ENCODE measurements at regions not wholly inside any gene's neighbourhood (a gene's known extent, or its start where the extent isn't known, plus 50 kb on each side); places are given as distances from the start of the nearest gene placed in this dataset.

DNA sequence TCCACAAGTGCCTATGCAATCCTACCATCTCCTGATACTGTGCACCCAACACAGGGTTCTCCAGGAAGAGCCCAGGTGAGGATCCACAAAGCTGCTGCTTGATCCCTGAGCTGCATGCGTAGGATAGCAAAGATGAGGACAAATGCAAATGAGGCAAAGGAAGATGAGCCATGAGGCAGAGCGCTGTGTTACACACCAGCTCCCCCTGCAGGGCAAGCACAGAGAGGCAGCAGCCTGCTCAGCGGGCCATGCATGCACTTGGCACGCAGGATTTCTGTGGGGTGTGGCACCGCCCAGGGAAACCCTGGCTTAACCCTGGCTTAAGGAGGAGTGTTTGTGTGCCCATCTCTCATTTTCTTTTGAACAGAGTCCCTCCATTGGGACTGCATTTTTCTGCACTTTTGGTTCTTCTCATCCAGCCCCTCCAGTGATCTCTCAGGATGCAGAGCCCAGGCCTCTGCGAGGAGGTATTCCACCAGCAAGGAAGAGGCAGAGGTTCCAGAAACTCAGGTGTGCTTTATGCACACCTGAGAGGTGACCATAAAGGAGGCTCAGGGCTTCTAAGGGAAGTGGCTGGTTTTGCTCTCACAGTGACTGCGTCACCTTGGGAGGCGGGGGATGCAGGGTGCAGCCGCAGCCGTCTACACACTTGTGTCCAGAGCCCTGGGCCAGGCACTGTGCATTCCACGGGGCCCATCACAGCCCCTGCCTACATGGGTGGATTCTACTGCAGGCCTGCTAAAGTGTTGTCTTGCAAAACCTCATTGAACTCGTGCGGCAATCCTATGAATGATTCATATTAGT is 973.3 kb upstream of the TMEM132C start:
- no peak overlapping the region for H3K27ac ChIP-seq (replicated peaks)
- DNase-seq (ENCODE audit: low read depth in 1 of 2, low spot score in 1 of 2): peak; percentile 32 to 56
- H3K27me3 ChIP-seq (ENCODE audit: insufficient read depth, poor library complexity, severe bottlenecking): no peaks in the 10 kb centered on the region
- TF ChIP-seq, protein P1, sequence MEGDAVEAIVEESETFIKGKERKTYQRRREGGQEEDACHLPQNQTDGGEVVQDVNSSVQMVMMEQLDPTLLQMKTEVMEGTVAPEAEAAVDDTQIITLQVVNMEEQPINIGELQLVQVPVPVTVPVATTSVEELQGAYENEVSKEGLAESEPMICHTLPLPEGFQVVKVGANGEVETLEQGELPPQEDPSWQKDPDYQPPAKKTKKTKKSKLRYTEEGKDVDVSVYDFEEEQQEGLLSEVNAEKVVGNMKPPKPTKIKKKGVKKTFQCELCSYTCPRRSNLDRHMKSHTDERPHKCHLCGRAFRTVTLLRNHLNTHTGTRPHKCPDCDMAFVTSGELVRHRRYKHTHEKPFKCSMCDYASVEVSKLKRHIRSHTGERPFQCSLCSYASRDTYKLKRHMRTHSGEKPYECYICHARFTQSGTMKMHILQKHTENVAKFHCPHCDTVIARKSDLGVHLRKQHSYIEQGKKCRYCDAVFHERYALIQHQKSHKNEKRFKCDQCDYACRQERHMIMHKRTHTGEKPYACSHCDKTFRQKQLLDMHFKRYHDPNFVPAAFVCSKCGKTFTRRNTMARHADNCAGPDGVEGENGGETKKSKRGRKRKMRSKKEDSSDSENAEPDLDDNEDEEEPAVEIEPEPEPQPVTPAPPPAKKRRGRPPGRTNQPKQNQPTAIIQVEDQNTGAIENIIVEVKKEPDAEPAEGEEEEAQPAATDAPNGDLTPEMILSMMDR (IDR thresholded peaks at IDR 0.05; ENCODE audit: insufficient read depth, low read length): peak; percentile 94
- no peak for TF ChIP-seq GABPA (IDR thresholded peaks at IDR 0.05; ENCODE audit: low read depth)
- no peak overlapping the region for H3K4me3 ChIP-seq (replicated peaks; ENCODE audit: insufficient read depth, low read length)

DNA sequence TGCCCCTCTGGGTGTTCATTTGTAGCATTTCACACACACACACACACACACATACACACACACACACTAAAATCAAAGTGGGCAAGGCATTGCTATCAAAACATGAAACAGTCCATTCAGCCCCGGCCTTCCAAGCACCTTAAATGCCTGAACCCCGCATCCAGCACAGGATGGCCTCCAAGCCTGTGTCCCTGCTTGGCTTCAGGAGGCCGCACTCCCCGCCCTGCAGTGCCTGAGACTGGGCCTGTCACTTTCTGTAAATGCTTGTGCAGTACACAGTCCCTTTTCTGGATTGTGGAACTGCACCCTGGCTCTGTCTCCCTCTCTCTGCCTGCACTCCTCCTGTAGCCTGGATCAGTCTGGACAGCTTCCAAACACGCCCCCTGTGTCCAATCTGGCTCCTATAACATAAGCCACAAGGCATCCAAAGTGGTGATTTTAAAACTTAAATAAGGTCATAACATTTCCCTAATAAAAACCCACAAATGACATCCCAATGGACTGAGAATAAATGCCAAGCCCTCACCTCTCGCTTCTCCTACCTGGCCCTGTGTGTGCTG is 972.2 kb upstream of the TMEM132C start:
- TF ChIP-seq, protein P2, sequence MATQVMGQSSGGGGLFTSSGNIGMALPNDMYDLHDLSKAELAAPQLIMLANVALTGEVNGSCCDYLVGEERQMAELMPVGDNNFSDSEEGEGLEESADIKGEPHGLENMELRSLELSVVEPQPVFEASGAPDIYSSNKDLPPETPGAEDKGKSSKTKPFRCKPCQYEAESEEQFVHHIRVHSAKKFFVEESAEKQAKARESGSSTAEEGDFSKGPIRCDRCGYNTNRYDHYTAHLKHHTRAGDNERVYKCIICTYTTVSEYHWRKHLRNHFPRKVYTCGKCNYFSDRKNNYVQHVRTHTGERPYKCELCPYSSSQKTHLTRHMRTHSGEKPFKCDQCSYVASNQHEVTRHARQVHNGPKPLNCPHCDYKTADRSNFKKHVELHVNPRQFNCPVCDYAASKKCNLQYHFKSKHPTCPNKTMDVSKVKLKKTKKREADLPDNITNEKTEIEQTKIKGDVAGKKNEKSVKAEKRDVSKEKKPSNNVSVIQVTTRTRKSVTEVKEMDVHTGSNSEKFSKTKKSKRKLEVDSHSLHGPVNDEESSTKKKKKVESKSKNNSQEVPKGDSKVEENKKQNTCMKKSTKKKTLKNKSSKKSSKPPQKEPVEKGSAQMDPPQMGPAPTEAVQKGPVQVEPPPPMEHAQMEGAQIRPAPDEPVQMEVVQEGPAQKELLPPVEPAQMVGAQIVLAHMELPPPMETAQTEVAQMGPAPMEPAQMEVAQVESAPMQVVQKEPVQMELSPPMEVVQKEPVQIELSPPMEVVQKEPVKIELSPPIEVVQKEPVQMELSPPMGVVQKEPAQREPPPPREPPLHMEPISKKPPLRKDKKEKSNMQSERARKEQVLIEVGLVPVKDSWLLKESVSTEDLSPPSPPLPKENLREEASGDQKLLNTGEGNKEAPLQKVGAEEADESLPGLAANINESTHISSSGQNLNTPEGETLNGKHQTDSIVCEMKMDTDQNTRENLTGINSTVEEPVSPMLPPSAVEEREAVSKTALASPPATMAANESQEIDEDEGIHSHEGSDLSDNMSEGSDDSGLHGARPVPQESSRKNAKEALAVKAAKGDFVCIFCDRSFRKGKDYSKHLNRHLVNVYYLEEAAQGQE (IDR thresholded peaks at IDR 0.05; ENCODE audit: insufficient replicate concordance, low read depth): no peak
- TF ChIP-seq, protein P1 (IDR thresholded peaks at IDR 0.05; ENCODE audit: insufficient read depth, low read length): no peak
- TF ChIP-seq SPI1 (IDR thresholded peaks at IDR 0.05; ENCODE audit: borderline replicate concordance, low read depth) (no peak), POLR2AphosphoS5 (IDR thresholded peaks at IDR 0.05; ENCODE audit: low read depth) (no peak), GABPA (IDR thresholded peaks at IDR 0.05; ENCODE audit: low read depth) (no peak)
- DNase-seq (ENCODE audit: low read depth in 1 of 2, low spot score in 1 of 2): no peak
- no peak overlapping the region for H3K27ac ChIP-seq (replicated peaks)
- no peaks in the 10 kb centered on the region for H3K27me3 ChIP-seq (ENCODE audit: insufficient read depth, poor library complexity, severe bottlenecking)
- no peak overlapping the region for H3K4me3 ChIP-seq (replicated peaks; ENCODE audit: insufficient read depth, low read length)

DNA sequence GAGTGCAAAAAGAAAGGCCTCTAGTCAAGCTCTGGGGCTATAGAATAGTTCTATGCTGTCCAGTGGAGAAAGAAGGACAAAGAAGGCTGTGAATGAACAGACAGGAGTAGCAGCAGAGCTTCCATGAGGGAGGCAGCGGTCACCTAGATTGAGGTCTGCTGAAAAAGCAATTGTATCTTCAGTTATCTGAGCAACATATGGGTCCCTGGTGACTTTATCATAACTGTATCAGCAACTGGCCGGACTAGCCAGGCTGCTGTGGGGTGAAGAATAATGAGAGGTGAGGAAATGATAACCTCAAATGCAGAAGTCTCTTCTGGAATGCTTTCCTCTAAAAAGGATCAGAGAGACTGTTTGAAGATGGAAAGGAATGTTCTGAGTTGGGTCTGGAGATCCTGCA is 971.3 kb upstream of the TMEM132C start:
- no peak overlapping the region for H3K4me3 ChIP-seq (replicated peaks; ENCODE audit: insufficient read depth, low read length)
- no peak for DNase-seq (ENCODE audit: low read depth in 1 of 2, low spot score in 1 of 2)
- TF ChIP-seq, protein P2 (IDR thresholded peaks at IDR 0.05; ENCODE audit: insufficient replicate concordance, low read depth): no peak
- TF ChIP-seq POLR2AphosphoS5 (IDR thresholded peaks at IDR 0.05; ENCODE audit: low read depth) (no peak), GABPA (IDR thresholded peaks at IDR 0.05; ENCODE audit: low read depth) (no peak), SPI1 (IDR thresholded peaks at IDR 0.05; ENCODE audit: borderline replicate concordance, low read depth) (no peak)
- TF ChIP-seq, protein P1 (IDR thresholded peaks at IDR 0.05; ENCODE audit: insufficient read depth, low read length): no peak
- no peaks in the 10 kb centered on the region for H3K27me3 ChIP-seq (ENCODE audit: insufficient read depth, poor library complexity, severe bottlenecking)
- H3K27ac ChIP-seq (replicated peaks): no peak overlapping the region

All from HL-60 (cell line).